GM12891 (cell line): ENCODE measurements at regions not wholly inside any gene's neighbourhood (a gene's known extent, or its start where the extent isn't known, plus 50 kb on each side); places are given as distances from the start of the nearest gene placed in this dataset.

Experiments used
- DNase-seq: peaks from one replicate; pipeline ENCODE4 v3.0.0; 2011; ENCODE audit warnings: low spot score; ENCODE audit not compliant: insufficient read length
- FAIRE-seq: peaks from 2 replicates; lab custom pipeline; 2011; peaks lifted over from hg19 to GRCh38; lab: Jason Lieb, UNC
- PAX5 ChIP-seq: IDR thresholded peaks from 2 replicates; pipeline ENCODE4 v1.6.1; 2011; ENCODE audit warnings: low read length, moderate library complexity, mild to moderate bottlenecking; ENCODE audit not compliant: insufficient read depth, severe bottlenecking
- POLR2A ChIP-seq: IDR thresholded peaks from 2 replicates; pipeline ENCODE4 v1.6.1; 2011; ENCODE audit warnings: low read depth, low read length, control low read depth
- POLR2AphosphoS5 ChIP-seq: IDR thresholded peaks from 2 replicates; pipeline ENCODE4 v1.6.1; 2011; ENCODE audit warnings: low read depth, low read length, control low read depth
- POU2F2 ChIP-seq: IDR thresholded peaks from 2 replicates; pipeline ENCODE4 v1.6.1; 2011; ENCODE audit warnings: low read depth, mild to moderate bottlenecking, control low read depth, low read length, moderate library complexity
- SPI1 ChIP-seq: IDR thresholded peaks from 2 replicates; pipeline ENCODE4 v1.6.1; 2011; ENCODE audit warnings: low read depth, low read length, control low read depth
- TAF1 ChIP-seq: IDR thresholded peaks from 2 replicates; pipeline ENCODE4 v1.6.1; 2011; ENCODE audit warnings: low read depth, low read length, control low read depth

DNA sequence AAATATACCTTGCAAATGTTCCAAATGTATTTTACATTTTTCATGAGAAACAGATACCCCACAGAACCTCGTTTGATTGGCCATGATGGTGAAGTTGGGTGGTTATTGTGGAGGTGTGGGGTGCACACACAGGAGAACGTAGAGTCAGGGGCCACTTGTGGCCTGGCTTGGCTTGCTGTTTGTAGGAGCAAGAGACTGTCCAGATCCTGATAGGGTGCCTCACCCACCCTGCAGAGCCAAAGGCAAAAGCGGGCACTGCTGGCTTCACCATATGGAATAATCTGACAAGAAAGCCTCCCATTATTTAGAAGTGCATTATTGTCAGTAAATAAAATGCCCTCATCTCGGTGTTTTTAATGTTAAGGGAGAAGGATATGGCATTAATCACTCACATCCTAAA lies 330.2 kb downstream of the TEX29 start:
- TF ChIP-seq SPI1 = no peak
- TF ChIP-seq POLR2AphosphoS5 = no peak
- no peak for TF ChIP-seq POLR2A
- TF ChIP-seq PAX5 = no peak
- TF ChIP-seq TAF1 = no peak
- no peak for TF ChIP-seq POU2F2
- FAIRE-seq = no peak

DNA sequence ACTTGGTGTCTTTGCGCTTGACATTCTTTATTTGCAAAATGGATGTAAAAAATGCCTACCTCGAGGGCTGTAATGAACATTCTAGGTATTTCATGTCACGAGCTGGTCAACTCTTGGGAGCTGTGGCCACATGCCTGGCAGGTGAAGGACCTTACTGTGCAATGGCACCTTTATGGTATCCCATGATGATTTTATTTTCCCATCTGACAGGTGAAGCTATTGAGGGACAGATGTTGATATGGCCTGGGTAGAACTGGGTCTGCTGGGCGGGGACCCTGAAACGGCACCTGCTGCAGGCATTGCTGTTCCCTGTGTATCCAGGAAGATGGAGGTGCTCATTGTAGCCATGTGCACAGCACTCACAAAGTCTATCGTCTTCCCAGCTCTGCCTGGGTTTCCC lies 332.2 kb downstream of the TEX29 start:
- DNase-seq (no peak), FAIRE-seq (no peak)
- TF ChIP-seq PAX5 = no peak
- TF ChIP-seq SPI1 = no peak
- no peak for TF ChIP-seq TAF1
- no peak for TF ChIP-seq POU2F2
- TF ChIP-seq POLR2A = no peak
- no peak for TF ChIP-seq POLR2AphosphoS5

More for the DNA sequence above, 330.2 kb downstream of the TEX29 start:
- no peak for DNase-seq

DNA sequence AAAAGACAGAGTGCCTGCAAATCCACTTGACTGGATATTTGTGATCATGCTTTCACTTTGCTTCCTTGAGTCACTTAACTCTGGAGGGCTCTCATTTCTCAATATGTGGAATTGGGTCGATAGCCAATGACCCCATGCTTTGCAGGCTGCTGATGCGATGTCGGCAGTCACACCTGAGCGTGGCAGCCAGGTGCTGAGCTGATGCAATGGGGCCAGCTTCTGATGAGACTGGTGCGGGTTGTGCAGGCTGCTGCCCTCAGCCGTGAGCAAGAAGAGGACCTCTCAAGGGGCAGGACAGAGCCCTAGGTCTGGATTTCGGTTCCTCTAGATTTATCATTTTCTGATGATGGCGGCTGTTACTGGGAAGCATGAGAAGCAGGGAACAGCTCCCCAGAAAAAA lies 334.1 kb downstream of the TEX29 start:
- TF ChIP-seq PAX5 = no peak

DNA sequence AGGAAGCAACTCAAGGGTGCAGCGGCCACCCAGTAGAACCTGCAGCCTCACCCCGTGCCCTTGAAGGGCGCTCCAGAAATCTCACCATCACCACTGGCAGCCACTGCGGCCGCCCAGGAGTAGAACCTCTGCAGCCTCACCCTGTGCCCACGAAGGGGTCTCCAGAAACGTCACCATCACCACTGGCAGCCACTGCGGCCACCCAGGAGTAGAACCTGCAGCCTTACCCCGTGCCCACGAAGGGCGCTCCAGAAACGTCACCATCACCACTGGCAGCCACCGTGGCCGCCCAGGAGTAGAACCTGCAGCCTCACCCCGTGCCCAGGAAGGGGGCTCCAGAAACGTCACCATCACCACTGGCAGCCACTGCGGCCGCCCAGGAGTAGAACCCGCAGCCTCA lies 336.0 kb downstream of the TEX29 start:
- DNase-seq (no peak), FAIRE-seq (no peak)
- no peak for TF ChIP-seq SPI1
- TF ChIP-seq PAX5 = no peak
- no peak for TF ChIP-seq TAF1
- TF ChIP-seq POLR2A = no peak
- no peak for TF ChIP-seq POLR2AphosphoS5
- no peak for TF ChIP-seq POU2F2

More for the DNA sequence above, 334.1 kb downstream of the TEX29 start:
- no peak for FAIRE-seq
- no peak for DNase-seq

DNA sequence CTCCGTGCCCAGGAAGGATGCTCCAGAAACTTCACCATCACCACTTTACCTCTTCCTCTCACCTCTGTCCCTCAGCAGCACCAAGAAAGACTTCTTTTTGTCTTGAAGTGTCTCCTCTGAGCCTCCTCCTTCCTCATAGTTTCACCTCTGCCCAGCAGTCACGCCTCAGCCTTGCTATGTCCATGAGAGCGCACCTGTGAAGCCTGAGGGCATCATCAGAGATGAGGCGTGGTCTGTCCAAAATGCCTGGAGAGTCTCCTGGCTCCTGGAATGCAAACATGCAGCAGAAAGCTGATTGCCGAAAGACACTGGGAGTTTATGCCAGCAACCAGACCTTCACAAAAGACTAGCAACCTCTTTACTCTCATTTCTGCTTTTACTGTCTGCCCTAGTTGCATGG lies 336.6 kb downstream of the TEX29 start:
- TF ChIP-seq POLR2A = no peak
- no peak for TF ChIP-seq POLR2AphosphoS5
- DNase-seq (no peak), FAIRE-seq (no peak)

DNA sequence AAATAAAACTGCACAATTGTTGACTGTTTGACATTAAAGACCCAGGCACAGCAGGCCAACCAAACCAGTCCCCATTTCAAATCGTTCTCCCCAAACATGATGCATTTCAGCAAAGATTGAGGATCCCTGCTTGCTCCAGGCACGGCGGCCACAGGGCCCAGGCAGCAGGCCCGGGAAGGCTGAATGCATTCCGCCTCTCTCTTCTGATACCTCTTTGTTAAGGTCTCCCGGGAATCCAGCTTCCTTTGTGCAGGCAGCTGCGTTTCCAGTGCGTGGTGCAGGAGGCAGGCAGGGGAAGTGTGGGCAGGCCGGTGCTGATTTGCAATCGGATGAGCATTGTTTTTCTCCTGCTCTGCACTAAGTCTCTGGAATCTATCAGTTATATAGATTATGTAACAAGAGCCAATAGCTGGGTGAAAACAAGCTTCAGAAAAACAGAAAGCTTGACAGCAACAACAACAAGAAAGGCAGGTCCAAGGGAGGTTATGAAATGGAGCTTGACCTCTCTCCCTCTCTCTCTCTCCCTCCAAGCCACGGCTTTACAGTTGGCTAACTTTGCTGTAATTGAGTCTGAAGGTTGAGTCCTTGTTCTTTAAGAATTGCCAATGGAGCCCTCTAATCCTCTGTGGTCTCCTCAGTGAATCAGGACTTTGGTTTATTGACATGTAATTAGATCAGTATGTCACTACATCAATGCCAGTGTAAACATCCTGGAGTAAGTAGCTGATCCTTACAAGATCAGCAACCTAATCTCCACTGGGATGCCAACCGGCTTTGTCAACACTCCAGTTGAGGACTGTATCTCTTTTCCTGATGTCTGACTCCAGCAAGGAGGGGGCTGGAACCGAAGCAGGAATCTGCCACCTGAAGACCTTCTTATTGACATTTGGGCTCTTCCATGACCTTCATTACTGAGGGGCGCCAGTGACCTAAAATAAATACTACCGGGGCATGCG lies 338.0 kb downstream of the TEX29 start:
- FAIRE-seq = no peak
- no peak for DNase-seq
- TF ChIP-seq TAF1 (no peak), PAX5 (no peak)

DNA sequence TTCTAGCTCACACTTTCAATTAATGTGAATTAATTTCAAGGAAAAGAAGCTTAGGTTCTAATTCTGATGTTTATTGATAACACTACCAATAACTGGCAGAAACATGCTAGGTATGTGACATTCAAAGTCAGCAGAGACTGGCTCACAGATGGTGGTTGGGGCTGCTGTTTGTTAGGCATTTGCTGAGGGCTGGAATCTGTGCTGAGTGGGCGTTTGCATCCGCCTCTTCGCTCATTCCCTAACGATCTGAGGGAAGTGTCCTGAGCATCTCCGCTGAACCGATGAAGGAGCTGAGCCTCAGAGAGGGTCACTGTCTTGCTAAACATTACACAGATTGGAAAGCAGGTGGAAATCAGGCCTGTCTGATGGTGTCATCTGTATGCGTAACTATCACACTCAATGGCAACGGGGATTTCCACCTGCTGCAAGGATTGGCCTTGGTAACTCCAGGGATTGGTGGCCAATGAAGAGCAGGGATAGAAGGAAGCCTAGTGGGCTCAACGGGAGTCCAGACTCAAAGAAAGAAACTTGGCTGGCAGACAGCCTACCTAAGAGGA lies 338.9 kb downstream of the TEX29 start:
- no peak for TF ChIP-seq SPI1
- TF ChIP-seq POLR2AphosphoS5 = no peak
- no peak for TF ChIP-seq POLR2A
- no peak for TF ChIP-seq POU2F2
- DNase-seq (no peak), FAIRE-seq (no peak)

DNA sequence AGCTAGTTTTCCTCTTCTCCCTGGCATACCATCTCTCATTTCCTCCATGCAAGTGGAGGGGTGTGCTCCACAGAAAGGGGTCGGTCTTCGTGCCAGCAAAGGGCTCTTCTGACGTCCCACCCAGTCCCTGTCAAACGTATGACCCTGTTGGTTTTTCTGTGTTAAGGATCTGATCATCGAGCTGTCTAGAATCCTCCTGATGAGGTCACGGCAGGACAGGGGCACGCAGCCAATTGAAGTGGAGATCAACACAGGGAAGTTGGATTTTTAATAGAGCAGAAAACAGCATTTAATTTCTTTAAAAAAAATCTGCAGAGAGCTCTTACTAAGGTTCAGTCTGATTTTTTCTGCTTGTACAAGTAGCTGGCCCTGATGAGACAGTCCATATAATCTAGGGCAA lies 339.4 kb downstream of the TEX29 start:
- DNase-seq = no peak
- no peak for TF ChIP-seq POLR2AphosphoS5
- TF ChIP-seq SPI1 = no peak
- no peak for TF ChIP-seq PAX5
- no peak for TF ChIP-seq TAF1
- no peak for TF ChIP-seq POU2F2
- no peak for TF ChIP-seq POLR2A
- FAIRE-seq = no peak

DNA sequence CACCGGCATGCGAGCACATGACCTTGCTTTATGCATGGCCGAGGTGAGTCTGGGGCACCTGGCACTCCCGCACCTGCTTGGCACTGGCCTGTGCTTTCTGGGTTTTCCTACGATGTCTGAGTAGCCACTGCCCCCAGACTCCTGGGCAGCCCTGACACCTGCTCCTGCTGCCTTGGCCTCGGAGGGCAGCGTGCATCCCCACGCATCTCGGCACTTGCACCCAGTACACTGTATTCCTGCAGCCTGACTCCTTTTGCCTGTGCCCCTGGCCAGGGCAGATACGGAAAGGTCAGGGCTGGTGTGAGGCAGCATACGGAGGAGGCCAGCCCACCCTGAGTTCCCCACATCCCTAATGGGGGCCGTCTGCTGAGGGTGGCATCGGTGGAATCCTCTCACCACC lies 340.6 kb downstream of the TEX29 start:
- TF ChIP-seq POLR2A (no peak), POLR2AphosphoS5 (no peak), PAX5 (no peak), SPI1 (no peak), POU2F2 (no peak), TAF1 (no peak)
- DNase-seq (no peak), FAIRE-seq (no peak)

DNA sequence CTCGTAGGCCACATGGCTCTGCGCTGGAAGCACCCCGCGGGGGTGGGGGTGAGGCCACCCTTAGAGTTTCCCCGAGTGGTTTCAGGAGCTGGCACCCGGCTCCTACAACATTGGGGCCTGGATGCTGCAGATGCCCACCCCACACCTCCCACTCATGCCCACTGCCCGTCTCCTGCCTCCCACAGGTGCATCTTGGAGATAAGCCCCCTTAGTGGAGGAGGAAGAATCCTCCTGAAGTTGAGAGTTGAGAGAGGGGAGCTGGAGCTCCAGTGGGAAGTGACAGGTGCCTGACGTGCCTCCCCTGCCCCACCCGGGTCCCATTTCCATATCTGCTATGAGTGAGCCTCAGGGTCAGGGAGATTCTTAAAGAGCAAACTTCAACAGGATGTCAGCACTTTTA lies 341.3 kb downstream of the TEX29 start:
- no peak for TF ChIP-seq POLR2A
- no peak for TF ChIP-seq SPI1
- no peak for TF ChIP-seq POU2F2
- TF ChIP-seq POLR2AphosphoS5 = no peak
- no peak for TF ChIP-seq TAF1
- no peak for FAIRE-seq

DNA sequence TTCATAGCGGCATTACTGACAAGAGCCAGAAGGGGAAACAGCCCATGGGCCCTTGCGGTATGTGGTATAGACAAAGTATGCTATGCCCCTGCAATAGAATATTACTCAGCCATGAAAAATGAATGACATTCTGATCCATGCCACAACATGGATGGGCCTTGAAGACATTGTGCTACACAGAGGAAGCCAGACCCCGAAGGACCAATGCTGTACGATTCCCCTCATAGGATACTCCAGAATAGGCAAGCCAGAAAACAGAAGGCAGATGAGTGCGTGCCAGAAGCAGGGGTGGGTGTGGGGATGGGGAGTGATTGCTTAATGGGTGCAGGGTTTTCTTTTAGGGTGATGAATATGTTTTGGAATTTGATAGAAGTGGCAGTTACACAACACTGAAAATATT lies 342.0 kb downstream of the TEX29 start:
- DNase-seq (no peak), FAIRE-seq (no peak)
- TF ChIP-seq SPI1 (no peak), TAF1 (no peak), PAX5 (no peak), POU2F2 (no peak), POLR2A (no peak), POLR2AphosphoS5 (no peak)

More for the DNA sequence above, 341.3 kb downstream of the TEX29 start:
- DNase-seq = no peak
